ENCODE measurements at regions not wholly inside any gene's neighbourhood (a gene's known extent, or its start where the extent isn't known, plus 50 kb on each side); places are given as distances from the start of the nearest gene placed in this dataset.

DNA sequence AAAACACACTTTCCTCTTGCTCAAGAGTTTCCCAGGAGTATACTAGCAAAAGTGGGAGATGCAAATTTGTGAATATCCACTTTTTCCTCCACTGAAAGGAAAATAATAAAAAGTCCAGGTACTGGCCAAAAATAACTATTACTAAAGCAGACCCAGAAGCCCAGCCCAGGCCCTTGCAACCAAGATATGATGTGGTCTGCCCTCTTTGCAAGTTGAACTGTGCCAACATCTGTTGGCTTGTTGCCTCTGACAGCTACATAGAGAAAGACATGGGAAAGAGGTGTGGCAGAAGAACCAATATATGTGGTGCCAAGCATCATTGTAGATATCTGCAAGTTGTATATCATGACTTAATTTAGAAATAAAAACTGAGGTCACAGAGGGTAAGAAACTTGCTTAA is 78.4 kb upstream of the JAG1 start:
- no peaks in the 10 kb centered on the region for H3K9me3 Mint-ChIP-seq

DNA sequence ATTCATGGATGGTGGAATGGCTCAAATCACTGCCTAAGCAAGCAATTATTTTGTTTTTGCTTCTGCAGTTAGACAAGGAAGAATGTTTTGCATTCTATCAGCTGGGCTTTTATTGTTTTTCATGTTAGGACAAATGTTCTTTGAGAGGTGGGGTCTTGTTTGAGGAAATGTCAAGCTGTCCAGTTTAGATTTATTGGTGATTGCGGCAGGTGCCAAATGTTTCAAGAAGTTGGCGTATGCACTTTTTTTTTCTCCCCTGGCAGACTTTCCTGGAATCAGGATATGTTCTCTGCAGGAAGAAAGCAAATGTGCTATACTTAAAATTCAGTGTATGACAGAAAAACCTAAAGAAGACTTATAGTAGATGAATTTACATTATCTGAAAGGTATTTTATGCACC is 81.0 kb upstream of the JAG1 start:
- intact Hi-C loops (cut with micrococcal nuclease), result no loop called here
- Mint-ChIP-seq H3K4me3 (no peak overlapping the region), H3K36me3 (ENCODE audit: low read depth) (no peaks in the 10 kb centered on the region)

More for the DNA sequence above, 78.4 kb upstream of the JAG1 start:
- Mint-ChIP-seq H3K27me3 (no peaks in the 10 kb centered on the region), H3K36me3 (ENCODE audit: low read depth) (no peaks in the 10 kb centered on the region), H3K4me1 (no peaks in the 10 kb centered on the region), H3K4me3 (no peak overlapping the region), H3K27ac (no peak overlapping the region)
- DNase-seq, result no peak
- intact Hi-C loops (cut with micrococcal nuclease), result no loop called here

DNA sequence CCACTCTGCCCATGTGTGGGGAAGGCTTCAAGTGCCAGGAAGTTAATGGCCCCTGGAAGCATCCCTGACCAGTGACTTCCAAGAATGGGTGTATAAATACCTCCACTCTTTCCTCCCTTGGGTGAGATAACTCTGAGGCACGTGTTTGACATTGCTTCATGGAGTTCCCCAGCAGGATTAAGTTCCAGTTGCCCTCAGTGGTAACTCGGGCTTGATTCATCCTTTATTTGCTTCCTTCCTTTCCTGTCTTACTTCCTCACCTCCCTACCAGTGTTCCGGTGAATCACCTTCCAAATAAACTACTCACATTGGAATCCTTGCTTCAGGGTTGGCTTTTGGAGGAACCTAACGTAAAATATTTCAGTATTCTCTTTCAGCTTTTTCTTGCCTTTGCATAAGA is 84.6 kb upstream of the JAG1 start:
- Mint-ChIP-seq H3K4me1 (no peaks in the 10 kb centered on the region), H3K36me3 (ENCODE audit: low read depth) (no peaks in the 10 kb centered on the region), H3K27me3 (no peaks in the 10 kb centered on the region), H3K27ac (no peak overlapping the region), H3K9me3 (no peaks in the 10 kb centered on the region), H3K4me3 (no peak overlapping the region)
- intact Hi-C loops (cut with micrococcal nuclease), result no loop called here
- no peak for DNase-seq

More for the DNA sequence above, 81.0 kb upstream of the JAG1 start:
- Mint-ChIP-seq H3K27ac (no peak overlapping the region), H3K4me1 (no peaks in the 10 kb centered on the region), H3K9me3 (no peaks in the 10 kb centered on the region), H3K27me3 (no peaks in the 10 kb centered on the region)
- no peak for DNase-seq

DNA sequence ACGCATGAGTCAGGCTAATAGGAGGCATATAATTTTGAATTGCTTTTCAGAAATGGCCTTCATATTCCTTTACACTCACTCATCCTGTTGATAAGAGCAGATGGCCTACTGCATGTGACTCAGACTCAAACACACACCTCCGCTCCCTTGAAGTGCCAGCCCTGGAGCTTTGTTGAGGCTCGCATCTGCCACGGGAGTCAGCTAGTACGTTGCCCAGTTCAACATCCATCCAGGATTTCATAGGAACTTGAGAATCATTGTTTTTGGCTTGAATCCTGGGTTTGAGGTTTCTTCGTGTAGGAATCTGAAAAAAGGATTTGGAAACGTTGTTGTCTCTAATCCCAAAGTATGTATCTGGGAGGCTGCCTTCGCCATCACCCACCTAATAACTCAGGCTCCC is 87.4 kb upstream of the JAG1 start:
- Mint-ChIP-seq H3K4me1 (no peaks in the 10 kb centered on the region), H3K27ac (no peak overlapping the region), H3K36me3 (ENCODE audit: low read depth) (no peaks in the 10 kb centered on the region), H3K27me3 (no peaks in the 10 kb centered on the region), H3K9me3 (no peaks in the 10 kb centered on the region), H3K4me3 (no peak overlapping the region)
- no peak for DNase-seq
- intact Hi-C loops (cut with micrococcal nuclease), result no loop called here

DNA sequence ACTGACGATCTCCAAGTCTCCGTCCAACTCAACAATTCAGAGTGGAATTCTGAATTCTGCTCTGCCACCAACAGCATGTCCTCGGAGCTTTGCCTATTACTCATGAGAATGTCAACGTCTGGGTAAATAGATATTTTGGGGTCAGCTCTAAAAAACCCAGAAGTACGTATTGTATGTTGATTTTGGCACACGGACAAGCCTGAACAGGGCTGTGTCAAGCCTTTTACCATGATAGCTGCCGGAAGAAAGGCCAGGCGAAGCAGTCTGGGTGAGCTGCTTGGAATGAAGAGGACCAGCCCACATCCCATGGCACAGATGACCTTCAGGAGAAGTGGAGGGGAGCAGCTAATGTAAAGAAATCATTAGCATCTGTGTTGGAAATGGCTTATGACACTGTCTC is 88.0 kb upstream of the JAG1 start:
- Mint-ChIP-seq H3K4me3 (no peak overlapping the region), H3K27me3 (no peaks in the 10 kb centered on the region), H3K4me1 (no peaks in the 10 kb centered on the region), H3K9me3 (no peaks in the 10 kb centered on the region), H3K27ac (no peak overlapping the region), H3K36me3 (ENCODE audit: low read depth) (no peaks in the 10 kb centered on the region)
- no peak for DNase-seq
- intact Hi-C loops (cut with micrococcal nuclease), result no loop called here

DNA sequence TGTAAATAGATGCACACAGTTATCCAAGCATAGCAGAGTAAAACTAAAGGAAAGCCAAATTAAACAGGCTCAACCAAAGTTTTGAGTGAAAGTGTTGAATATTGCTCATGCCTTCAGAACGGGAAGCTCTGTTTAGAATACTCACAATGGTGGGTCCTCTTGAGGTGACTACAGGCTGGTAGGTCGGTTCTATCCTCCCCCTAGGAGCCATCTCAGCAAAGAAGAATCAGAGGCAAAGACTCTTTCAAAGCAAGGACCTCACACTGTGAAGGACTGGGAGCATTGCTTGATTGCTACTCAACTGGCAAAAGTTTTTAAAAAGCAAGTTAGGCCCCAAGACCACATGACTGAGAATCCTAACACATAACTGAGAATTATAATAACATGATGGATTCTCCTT is 88.4 kb upstream of the JAG1 start:
- Mint-ChIP-seq H3K36me3 (ENCODE audit: low read depth) (no peaks in the 10 kb centered on the region), H3K4me3 (no peak overlapping the region), H3K27me3 (no peaks in the 10 kb centered on the region), H3K9me3 (no peaks in the 10 kb centered on the region), H3K4me1 (no peaks in the 10 kb centered on the region), H3K27ac (no peak overlapping the region)
- intact Hi-C loops (cut with micrococcal nuclease), result no loop called here
- DNase-seq, result no peak

DNA sequence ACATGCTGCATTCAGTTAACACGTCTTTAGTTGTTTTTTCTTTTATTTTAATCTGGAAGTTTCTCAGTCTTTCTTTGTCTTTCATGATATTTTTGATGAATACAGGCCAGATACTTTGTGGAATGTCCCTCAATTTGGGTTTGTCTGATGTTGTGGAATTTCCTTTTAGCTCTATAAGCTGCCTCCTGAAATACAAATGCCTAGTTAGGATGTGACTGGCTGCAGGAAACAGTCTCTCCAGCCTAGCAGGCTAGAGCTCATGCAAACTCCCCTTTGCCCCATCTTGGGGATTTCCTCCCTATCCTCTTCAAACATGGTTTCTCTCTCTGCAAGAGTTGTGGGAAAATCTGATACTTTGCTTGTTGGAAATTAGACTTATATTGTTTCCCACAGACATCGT is 89.3 kb upstream of the JAG1 start:
- Mint-ChIP-seq H3K27me3 (no peaks in the 10 kb centered on the region), H3K36me3 (ENCODE audit: low read depth) (no peaks in the 10 kb centered on the region), H3K27ac (no peak overlapping the region), H3K9me3 (no peaks in the 10 kb centered on the region), H3K4me1 (no peaks in the 10 kb centered on the region), H3K4me3 (no peak overlapping the region)
- DNase-seq, result no peak
- intact Hi-C loops (cut with micrococcal nuclease), result no loop called here

DNA sequence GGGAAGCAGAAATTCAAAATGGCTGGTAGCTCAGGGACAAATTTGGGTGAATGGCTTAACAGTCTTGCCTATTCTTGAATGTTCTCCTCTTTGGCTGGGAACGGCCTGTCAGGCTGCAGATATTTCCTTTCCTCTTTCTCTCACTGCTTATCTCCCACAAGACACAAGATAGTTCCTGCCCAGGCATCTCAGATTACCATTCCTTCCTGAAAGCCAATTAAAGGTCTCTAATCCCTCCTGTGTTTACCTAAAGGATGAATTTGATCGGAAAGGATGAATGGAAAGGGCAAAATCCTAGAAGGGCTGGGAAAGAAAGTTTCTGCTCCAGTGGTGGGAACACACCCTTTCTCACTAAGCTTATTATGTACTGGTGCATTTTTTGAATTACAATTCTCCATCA is 95.9 kb upstream of the JAG1 start:
- Mint-ChIP-seq H3K36me3 (ENCODE audit: low read depth) (no peaks in the 10 kb centered on the region), H3K4me3 (no peak overlapping the region), H3K9me3 (peaks cover 4% of the 10 kb centered on the region), H3K4me1 (no peaks in the 10 kb centered on the region), H3K27ac (no peak overlapping the region), H3K27me3 (no peaks in the 10 kb centered on the region)
- DNase-seq, result no peak
- intact Hi-C loops (cut with micrococcal nuclease), result no loop called here

DNA sequence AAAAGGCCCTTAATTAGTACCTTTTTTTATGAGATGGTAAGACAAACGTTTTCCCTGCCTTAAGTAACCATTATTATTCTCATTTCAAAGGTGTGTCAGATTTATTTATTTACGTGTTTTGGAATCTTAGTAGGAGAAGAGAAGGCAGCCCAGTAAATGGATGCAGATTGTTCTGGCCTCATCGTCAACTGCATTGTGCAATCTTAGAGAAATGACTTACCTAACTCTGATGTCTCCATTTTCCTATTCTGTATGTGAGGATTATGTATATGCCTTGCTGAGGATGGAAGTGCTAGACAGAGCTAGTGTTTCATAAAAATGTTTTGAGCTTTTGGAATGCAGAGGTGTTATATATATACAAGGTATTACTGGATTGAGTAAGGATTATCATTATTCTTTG is 97.0 kb upstream of the JAG1 start:
- DNase-seq, result no peak
- intact Hi-C loops (cut with micrococcal nuclease), result no loop called here
- H3K9me3 Mint-ChIP-seq, result peaks cover 4% of the 10 kb centered on the region
- no peak overlapping the region for H3K4me3 Mint-ChIP-seq
- H3K27ac Mint-ChIP-seq, result no peak overlapping the region
- no peaks in the 10 kb centered on the region for H3K4me1 Mint-ChIP-seq
- no peaks in the 10 kb centered on the region for H3K27me3 Mint-ChIP-seq
- no peaks in the 10 kb centered on the region for H3K36me3 Mint-ChIP-seq (ENCODE audit: low read depth)

DNA sequence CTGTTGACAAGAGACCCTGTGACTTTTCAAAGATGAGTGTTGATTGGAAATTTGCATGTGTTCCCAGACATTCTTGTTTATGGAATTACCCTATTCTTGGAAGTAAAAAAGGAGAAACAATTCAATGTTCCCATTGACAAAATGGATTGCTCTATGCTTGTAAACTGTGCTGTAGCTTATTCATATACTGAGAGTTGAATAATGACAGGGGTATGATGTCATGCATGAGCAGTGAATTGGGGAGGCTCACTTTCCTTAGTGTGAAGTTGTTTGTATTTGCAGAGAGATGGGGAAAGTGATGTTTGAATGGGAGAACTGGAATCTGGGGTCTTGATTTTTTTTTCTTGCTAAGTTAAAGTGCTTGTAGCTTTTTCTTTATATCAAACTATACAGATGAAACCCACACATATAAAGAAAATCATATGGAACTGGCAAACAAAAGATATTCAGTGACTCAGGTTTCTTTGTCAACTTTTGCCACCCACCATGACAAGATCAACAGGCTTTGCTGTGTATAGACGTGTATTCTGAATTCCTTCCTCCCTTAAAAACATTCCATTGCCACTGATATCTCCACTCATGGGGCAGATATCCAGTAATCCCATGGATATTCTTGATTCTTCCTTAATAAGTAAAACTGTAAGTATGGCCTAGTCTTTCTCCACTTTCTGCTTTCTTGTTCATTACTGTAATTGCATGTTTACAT is 97.8 kb upstream of the JAG1 start:
- no peak overlapping the region for H3K27ac Mint-ChIP-seq
- DNase-seq, result no peak
- intact Hi-C loops (cut with micrococcal nuclease), result no loop called here
- peaks cover 4% of the 10 kb centered on the region for H3K9me3 Mint-ChIP-seq
- no peaks in the 10 kb centered on the region for H3K4me1 Mint-ChIP-seq
- no peak overlapping the region for H3K4me3 Mint-ChIP-seq
- no peaks in the 10 kb centered on the region for H3K36me3 Mint-ChIP-seq (ENCODE audit: low read depth)
- no peaks in the 10 kb centered on the region for H3K27me3 Mint-ChIP-seq

DNA sequence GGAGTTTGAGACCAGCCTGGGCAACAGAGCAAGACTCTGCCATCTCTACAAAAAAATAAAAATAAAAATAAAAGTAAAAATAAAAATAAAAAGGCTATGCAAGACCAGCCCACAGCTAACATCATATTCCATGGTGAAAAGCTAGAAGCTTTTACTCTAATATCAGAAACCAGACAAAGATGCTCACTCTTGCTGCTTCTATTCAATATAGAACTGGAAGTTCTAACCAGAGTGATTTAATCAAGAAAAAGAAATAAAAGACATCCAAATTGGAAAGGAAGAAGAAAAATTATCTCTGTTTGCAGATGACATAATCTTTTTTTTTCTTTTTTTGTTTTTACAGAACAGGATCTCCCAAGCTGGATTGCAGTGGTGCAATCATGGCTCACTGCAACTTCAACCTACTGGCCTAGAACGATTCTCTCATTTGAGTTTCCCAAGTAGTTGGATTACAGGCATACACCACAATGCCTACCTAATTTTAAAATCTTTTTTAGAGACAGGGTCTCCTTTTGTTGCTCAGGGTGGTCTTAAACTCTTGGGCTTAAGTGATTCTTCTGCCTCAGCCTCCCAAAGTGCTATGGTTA is 100.7 kb upstream of the JAG1 start:
- no peak for DNase-seq
- H3K4me3 Mint-ChIP-seq, result no peak overlapping the region
- no peaks in the 10 kb centered on the region for H3K36me3 Mint-ChIP-seq (ENCODE audit: low read depth)
- H3K9me3 Mint-ChIP-seq, result peaks cover 4% of the 10 kb centered on the region
- intact Hi-C loops (cut with micrococcal nuclease), result no loop called here
- H3K4me1 Mint-ChIP-seq, result no peaks in the 10 kb centered on the region
- no peak overlapping the region for H3K27ac Mint-ChIP-seq
- no peaks in the 10 kb centered on the region for H3K27me3 Mint-ChIP-seq

DNA sequence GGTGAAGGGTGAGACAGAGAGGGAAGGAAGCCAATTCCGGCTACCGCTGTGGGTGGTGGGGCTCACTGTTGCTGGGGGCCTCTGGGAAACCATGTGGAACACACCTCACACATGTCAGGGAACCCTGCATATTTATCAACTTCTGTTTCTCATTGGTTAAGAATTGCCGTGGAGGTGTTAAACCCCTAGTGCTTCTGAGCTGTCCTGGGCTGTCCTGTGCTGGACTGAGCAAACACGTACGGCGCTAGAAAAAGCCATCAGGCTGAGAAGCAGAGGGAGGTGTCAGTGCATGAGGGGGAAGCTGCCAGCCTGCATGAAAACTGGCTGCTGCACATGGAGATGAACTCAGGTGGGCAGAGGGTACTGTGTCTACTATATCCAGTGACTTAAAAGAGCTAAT is 103.9 kb upstream of the JAG1 start:
- Mint-ChIP-seq H3K27ac (no peak overlapping the region), H3K36me3 (ENCODE audit: low read depth) (no peaks in the 10 kb centered on the region), H3K4me3 (no peak overlapping the region), H3K4me1 (peaks cover 4% of the 10 kb centered on the region), H3K27me3 (peaks cover 11% of the 10 kb centered on the region), H3K9me3 (peaks cover 4% of the 10 kb centered on the region)
- intact Hi-C loops (cut with micrococcal nuclease), result no loop called here
- DNase-seq, result no peak

DNA sequence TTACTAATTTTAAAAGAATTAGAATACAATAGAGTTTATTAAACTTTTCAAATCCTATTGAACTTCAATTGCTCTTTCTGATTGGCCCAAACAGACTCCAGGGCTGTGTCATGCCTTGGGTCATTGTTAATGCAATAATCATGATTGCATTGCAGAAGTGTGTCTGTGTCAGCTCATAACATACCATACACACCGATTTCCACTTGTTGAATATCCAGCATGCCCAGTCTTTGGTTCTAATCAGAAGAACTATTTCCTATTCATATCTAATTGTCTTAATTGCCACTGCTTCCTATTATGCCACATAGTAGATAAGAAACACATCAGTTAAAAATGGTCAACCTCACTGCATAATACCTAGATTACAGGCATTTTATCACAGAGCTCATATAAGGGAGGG is 106.1 kb upstream of the JAG1 start:
- Mint-ChIP-seq H3K9me3 (no peaks in the 10 kb centered on the region), H3K4me1 (peaks cover 4% of the 10 kb centered on the region), H3K4me3 (no peak overlapping the region), H3K36me3 (ENCODE audit: low read depth) (no peaks in the 10 kb centered on the region), H3K27me3 (peaks cover 11% of the 10 kb centered on the region), H3K27ac (no peak overlapping the region)
- no peak for DNase-seq
- intact Hi-C loops (cut with micrococcal nuclease), result no loop called here

DNA sequence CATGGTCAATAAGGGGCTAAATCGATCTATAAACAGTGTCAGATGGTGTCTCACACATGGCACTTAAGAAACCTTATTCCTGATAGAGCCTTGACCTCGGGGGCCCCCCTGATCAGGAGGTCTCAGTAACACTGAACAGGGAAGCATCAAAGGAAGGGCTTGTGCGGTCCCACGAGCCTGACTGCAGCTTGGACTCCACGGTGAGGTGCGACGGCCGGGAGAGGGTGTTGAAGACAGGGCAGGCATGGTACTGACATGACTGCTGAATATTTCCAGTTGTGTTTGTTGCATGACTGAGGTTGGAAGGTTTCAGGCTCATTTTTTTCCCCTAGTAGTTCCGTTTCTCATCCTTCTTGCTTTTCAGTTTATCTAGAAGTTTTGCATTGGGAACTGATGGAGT is 107.1 kb upstream of the JAG1 start:
- Mint-ChIP-seq H3K27me3 (peaks cover 11% of the 10 kb centered on the region), H3K9me3 (no peaks in the 10 kb centered on the region), H3K36me3 (ENCODE audit: low read depth) (no peaks in the 10 kb centered on the region), H3K4me3 (no peak overlapping the region), H3K4me1 (peaks cover 4% of the 10 kb centered on the region), H3K27ac (no peak overlapping the region)
- DNase-seq, result no peak
- intact Hi-C loops (cut with micrococcal nuclease), result no loop called here

DNA sequence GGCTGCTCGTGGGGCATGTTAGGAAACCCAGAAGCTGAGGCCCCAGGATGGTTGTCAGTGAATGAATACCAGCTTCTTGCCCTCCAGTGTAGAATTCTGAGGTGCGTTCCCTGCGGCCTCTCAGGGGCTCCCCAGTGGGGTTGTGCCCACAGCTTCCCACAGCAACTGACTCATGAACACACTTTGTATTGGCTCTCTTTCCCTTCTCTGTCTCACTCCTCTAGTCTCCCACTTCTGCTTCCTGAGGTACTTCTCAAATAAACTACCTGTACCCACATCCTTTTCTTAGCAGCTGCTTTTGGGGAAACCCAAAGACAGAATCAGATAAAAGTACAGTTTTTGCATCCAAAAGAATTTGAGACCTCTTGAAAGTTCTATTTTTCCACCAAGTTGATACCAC is 107.7 kb upstream of the JAG1 start:
- H3K36me3 Mint-ChIP-seq (ENCODE audit: low read depth), result no peaks in the 10 kb centered on the region
- H3K4me1 Mint-ChIP-seq, result peaks cover 4% of the 10 kb centered on the region
- no peak overlapping the region for H3K4me3 Mint-ChIP-seq
- peaks cover 11% of the 10 kb centered on the region for H3K27me3 Mint-ChIP-seq
- H3K9me3 Mint-ChIP-seq, result no peaks in the 10 kb centered on the region
- intact Hi-C loops (cut with micrococcal nuclease), result no loop called here
- no peak for DNase-seq
- no peak overlapping the region for H3K27ac Mint-ChIP-seq
